ENCODE measurements at regions not wholly inside any gene's neighbourhood (a gene's known extent, or its start where the extent isn't known, plus 50 kb on each side); places are given as distances from the start of the nearest gene placed in this dataset.

GRCh38 chr2:217437290-217437870, 565.4 kb downstream of the TNS1 start:
- Histone ChIP-seq H3F3A (replicated peaks; ENCODE audit: low read depth) (no peaks in the 10 kb centered on the region), H3K27me3 (ENCODE audit: insufficient read depth) (no peaks in the 10 kb centered on the region), H4K20me1 (replicated peaks; ENCODE audit: insufficient read depth) (no peaks in the 10 kb centered on the region), H3K27ac (ENCODE audit: low read depth) (no peak overlapping the region), H3K4me3 (no peak overlapping the region), H3K79me2 (replicated peaks; ENCODE audit: insufficient read depth) (no peaks in the 10 kb centered on the region), H3K36me3 (ENCODE audit: insufficient read depth) (no peaks in the 10 kb centered on the region), H3K4me2 (no peak overlapping the region), H2AFZ (no peak overlapping the region), H3K9me2 (ENCODE audit: insufficient read depth) (0 out of 2 replicates have a peak, but pooled peaks cover 5% of the 10 kb centered on the region), H3K4me1 (ENCODE audit: insufficient read depth) (peaks cover 12% of the 10 kb centered on the region)
- Mint-ChIP-seq H3K4me1 (peaks cover 20% of the 10 kb centered on the region), H3K9me3 (no peaks in the 10 kb centered on the region), H3K27me3 (ENCODE audit: insufficient read depth, low read depth, poor library complexity) (peaks cover 2% of the 10 kb centered on the region), H3K4me3 (no peak overlapping the region), H3K27ac (no peak overlapping the region), H3K36me3 (ENCODE audit: low read depth) (no peaks in the 10 kb centered on the region)
- ATAC-seq (no peak; the same call in 2 of the 3 replicates), DNase-seq (ENCODE audit: low spot score) (no peak)
- TF ChIP-seq ZNF331 (CRISPR knock-in tag; IDR thresholded peaks at IDR 0.05; ENCODE audit: low read depth) (no peak), ZNF114 (CRISPR knock-in tag; IDR thresholded peaks at IDR 0.05) (no peak), EZH2phosphoT487 (IDR thresholded peaks at IDR 0.05; ENCODE audit: unreplicated experiment) (no peak), EZH2 (IDR thresholded peaks at IDR 0.05; ENCODE audit: low read depth, unreplicated experiment) (no peak), CTCF (conservative IDR thresholded peaks at IDR 0.05; ENCODE audit: low read depth in 2 of 2) (no peak), ZNF462 (CRISPR knock-in tag; IDR thresholded peaks at IDR 0.05) (no peak), JUNB (IDR thresholded peaks at IDR 0.05; ENCODE audit: unreplicated experiment) (no peak), ETS1 (IDR thresholded peaks at IDR 0.05) (no peak), POLR2AphosphoS5 (IDR thresholded peaks at IDR 0.05; ENCODE audit: low read depth) (no peak), NANOG (IDR thresholded peaks at IDR 0.05; ENCODE audit: borderline replicate concordance) (no peak), STAT1 (IDR thresholded peaks at IDR 0.05; ENCODE audit: unreplicated experiment) (no peak), CREB1 (CRISPR knock-in tag; IDR thresholded peaks at IDR 0.05; ENCODE audit: low read depth) (no peak)
- TF ChIP-seq, protein P1, sequence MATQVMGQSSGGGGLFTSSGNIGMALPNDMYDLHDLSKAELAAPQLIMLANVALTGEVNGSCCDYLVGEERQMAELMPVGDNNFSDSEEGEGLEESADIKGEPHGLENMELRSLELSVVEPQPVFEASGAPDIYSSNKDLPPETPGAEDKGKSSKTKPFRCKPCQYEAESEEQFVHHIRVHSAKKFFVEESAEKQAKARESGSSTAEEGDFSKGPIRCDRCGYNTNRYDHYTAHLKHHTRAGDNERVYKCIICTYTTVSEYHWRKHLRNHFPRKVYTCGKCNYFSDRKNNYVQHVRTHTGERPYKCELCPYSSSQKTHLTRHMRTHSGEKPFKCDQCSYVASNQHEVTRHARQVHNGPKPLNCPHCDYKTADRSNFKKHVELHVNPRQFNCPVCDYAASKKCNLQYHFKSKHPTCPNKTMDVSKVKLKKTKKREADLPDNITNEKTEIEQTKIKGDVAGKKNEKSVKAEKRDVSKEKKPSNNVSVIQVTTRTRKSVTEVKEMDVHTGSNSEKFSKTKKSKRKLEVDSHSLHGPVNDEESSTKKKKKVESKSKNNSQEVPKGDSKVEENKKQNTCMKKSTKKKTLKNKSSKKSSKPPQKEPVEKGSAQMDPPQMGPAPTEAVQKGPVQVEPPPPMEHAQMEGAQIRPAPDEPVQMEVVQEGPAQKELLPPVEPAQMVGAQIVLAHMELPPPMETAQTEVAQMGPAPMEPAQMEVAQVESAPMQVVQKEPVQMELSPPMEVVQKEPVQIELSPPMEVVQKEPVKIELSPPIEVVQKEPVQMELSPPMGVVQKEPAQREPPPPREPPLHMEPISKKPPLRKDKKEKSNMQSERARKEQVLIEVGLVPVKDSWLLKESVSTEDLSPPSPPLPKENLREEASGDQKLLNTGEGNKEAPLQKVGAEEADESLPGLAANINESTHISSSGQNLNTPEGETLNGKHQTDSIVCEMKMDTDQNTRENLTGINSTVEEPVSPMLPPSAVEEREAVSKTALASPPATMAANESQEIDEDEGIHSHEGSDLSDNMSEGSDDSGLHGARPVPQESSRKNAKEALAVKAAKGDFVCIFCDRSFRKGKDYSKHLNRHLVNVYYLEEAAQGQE (IDR thresholded peaks at IDR 0.05; ENCODE audit: unreplicated experiment): no peak
